ENCODE measurements at regions not wholly inside any gene's neighbourhood (a gene's known extent, or its start where the extent isn't known, plus 50 kb on each side); places are given as distances from the start of the nearest gene placed in this dataset.
"Not testable (repeated sequence)": the region's sequence is repeated elsewhere in the genome, so short reads cannot be mapped to it uniquely, and the experiment has no call there.

- Histone ChIP-seq H3K4me2 (ENCODE audit: low read depth, low read length, poor library complexity, severe bottlenecking) (no peak overlapping the region), H3K27ac (ENCODE audit: low read depth, low read length) (no peak overlapping the region), H4K20me1 (ENCODE audit: low read depth, low read length) (no peaks in the 10 kb centered on the region), H2AFZ (ENCODE audit: low read depth, low read length, severe bottlenecking) (no peak overlapping the region), H3K36me3 (ENCODE audit: low read length) (no peaks in the 10 kb centered on the region), H3K9ac (ENCODE audit: low read length) (no peak overlapping the region), H3K79me2 (ENCODE audit: insufficient read depth, low read length) (no peaks in the 10 kb centered on the region), H3K4me3 (ENCODE audit: insufficient read depth, low read length, poor library complexity, severe bottlenecking) (no peak overlapping the region), H3K9me2 (replicated peaks; ENCODE audit: insufficient read depth, low read length) (no peaks in the 10 kb centered on the region), H3F3A (ENCODE audit: insufficient read depth) (no peaks in the 10 kb centered on the region), H3K9me3 (ENCODE audit: insufficient read depth, low read length) (no peaks in the 10 kb centered on the region), H3K27me3 (ENCODE audit: low read length) (no peaks in the 10 kb centered on the region)
- TF ChIP-seq CTCF (IDR thresholded peaks at IDR 0.05; ENCODE audit: insufficient read depth, low read length, poor library complexity, severe bottlenecking) (no peak), EZH2phosphoT487 (conservative IDR thresholded peaks at IDR 0.05; ENCODE audit: low read length) (no peak)
These were observed 72.4 kb upstream of the USPL1 start for GRCh38 chr13:30545320-30545719.

GRCh38 chr13:30548046-30548445 lies 69.7 kb upstream of the USPL1 start:
- H3K27ac ChIP-seq (ENCODE audit: low read depth, low read length); H3K36me3 ChIP-seq (ENCODE audit: low read length); H3K79me2 ChIP-seq (ENCODE audit: insufficient read depth, low read length); H3K9ac ChIP-seq (ENCODE audit: low read length); H3K9me3 ChIP-seq (ENCODE audit: insufficient read depth, low read length); H3F3A ChIP-seq (ENCODE audit: insufficient read depth); H2AFZ ChIP-seq (ENCODE audit: low read depth, low read length, severe bottlenecking); H3K9me2 ChIP-seq (replicated peaks; ENCODE audit: insufficient read depth, low read length); H3K4me3 ChIP-seq (ENCODE audit: insufficient read depth, low read length, poor library complexity, severe bottlenecking); H3K27me3 ChIP-seq (ENCODE audit: low read length); H4K20me1 ChIP-seq (ENCODE audit: low read depth, low read length); H3K4me2 ChIP-seq (ENCODE audit: low read depth, low read length, poor library complexity, severe bottlenecking): not testable (repeated sequence)

- Histone ChIP-seq H3K9ac (ENCODE audit: low read length) (no peak overlapping the region), H3K4me2 (ENCODE audit: low read depth, low read length, poor library complexity, severe bottlenecking) (no peak overlapping the region), H4K20me1 (ENCODE audit: low read depth, low read length) (no peaks in the 10 kb centered on the region), H3K27me3 (ENCODE audit: low read length) (no peaks in the 10 kb centered on the region), H3K79me2 (ENCODE audit: insufficient read depth, low read length) (no peaks in the 10 kb centered on the region), H2AFZ (ENCODE audit: low read depth, low read length, severe bottlenecking) (no peak overlapping the region), H3K9me2 (replicated peaks; ENCODE audit: insufficient read depth, low read length) (no peaks in the 10 kb centered on the region), H3K27ac (ENCODE audit: low read depth, low read length) (no peak overlapping the region), H3F3A (ENCODE audit: insufficient read depth) (no peaks in the 10 kb centered on the region), H3K9me3 (ENCODE audit: insufficient read depth, low read length) (no peaks in the 10 kb centered on the region), H3K36me3 (ENCODE audit: low read length) (no peaks in the 10 kb centered on the region), H3K4me3 (ENCODE audit: insufficient read depth, low read length, poor library complexity, severe bottlenecking) (no peak overlapping the region)
- TF ChIP-seq CTCF (IDR thresholded peaks at IDR 0.05; ENCODE audit: insufficient read depth, low read length, poor library complexity, severe bottlenecking) = peak; percentile 71
- no peak for TF ChIP-seq EZH2phosphoT487 (conservative IDR thresholded peaks at IDR 0.05; ENCODE audit: low read length)
These were observed 66.5 kb upstream of the USPL1 start for GRCh38 chr13:30551189-30551588.

- Histone ChIP-seq H4K20me1 (ENCODE audit: low read depth, low read length) (no peaks in the 10 kb centered on the region), H3K4me2 (ENCODE audit: low read depth, low read length, poor library complexity, severe bottlenecking) (no peak overlapping the region), H3F3A (ENCODE audit: insufficient read depth) (no peaks in the 10 kb centered on the region), H3K9ac (ENCODE audit: low read length) (no peak overlapping the region), H3K9me2 (replicated peaks; ENCODE audit: insufficient read depth, low read length) (no peaks in the 10 kb centered on the region), H3K36me3 (ENCODE audit: low read length) (no peaks in the 10 kb centered on the region), H3K4me3 (ENCODE audit: insufficient read depth, low read length, poor library complexity, severe bottlenecking) (no peak overlapping the region), H3K9me3 (ENCODE audit: insufficient read depth, low read length) (no peaks in the 10 kb centered on the region), H3K79me2 (ENCODE audit: insufficient read depth, low read length) (no peaks in the 10 kb centered on the region), H2AFZ (ENCODE audit: low read depth, low read length, severe bottlenecking) (no peak overlapping the region), H3K27ac (ENCODE audit: low read depth, low read length) (no peak overlapping the region), H3K27me3 (ENCODE audit: low read length) (no peaks in the 10 kb centered on the region)
- TF ChIP-seq CTCF (IDR thresholded peaks at IDR 0.05; ENCODE audit: insufficient read depth, low read length, poor library complexity, severe bottlenecking) = no peak
- TF ChIP-seq EZH2phosphoT487 (conservative IDR thresholded peaks at IDR 0.05; ENCODE audit: low read length) = no peak
These were observed 65.2 kb upstream of the USPL1 start for GRCh38 chr13:30552567-30552966.

Data from SU-DHL-6 (cell line).